ENCODE measurements at regions not wholly inside any gene's neighbourhood (a gene's known extent, or its start where the extent isn't known, plus 50 kb on each side); places are given as distances from the start of the nearest gene placed in this dataset.

DNA sequence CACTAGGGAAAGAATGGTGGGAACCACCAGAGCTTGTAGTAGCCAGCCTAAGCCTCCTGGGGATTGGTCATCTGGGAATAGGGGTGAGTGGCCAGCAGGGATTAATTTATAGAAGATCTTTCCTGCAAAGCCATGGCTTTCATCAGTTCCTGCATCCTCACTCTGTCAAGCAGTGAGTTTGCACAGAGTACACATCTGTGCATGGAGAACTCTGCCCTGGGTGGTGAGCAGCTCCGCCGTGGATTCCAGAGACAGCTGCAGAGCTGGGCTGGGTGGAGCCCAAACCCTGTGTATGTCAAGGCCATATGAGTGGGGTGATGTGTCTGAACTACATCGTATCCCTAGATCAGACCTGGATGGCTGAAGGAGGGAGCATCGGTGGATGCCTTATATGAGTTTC lies 182.2 kb downstream of the GLI2 start:
- DNase-seq (ENCODE audit: low read depth): no peak

GRCh38 chr2:120919216-120919615 lies 183.5 kb downstream of the GLI2 start:
- no peak for DNase-seq (ENCODE audit: low read depth)

DNA sequence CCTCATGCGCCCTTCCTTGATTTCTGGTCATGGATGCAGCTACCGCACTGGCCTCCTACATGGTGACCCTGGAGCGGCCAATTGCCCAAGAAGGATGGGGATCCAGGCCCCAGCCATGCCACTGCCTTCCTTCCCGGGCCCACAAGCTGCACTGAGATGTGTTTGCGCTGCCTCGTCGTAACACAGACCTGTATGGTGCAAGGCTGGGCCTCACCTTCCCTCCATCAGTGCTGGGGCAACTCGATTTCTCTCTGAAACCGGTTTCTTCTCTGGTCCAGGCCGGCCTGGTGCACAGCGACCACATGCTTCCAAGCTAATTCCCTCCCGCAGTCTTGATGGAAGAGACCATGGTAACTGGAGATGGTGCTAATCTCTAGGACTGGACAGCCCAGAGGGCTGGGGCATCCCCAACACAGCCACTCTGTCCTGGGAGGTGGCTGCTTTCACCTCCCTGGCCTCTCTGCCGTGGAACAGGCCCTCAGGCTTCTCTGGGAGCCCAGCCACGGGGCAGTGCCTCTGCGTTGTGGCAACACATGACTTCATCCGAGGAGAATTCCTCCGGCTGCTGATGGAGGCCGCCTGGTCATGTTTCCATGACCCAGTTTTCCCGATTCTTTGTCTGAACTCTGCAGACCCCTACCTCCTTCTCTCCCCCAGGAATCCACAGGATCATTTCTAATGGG lies 184.2 kb downstream of the GLI2 start:
- peak; percentile 51 for DNase-seq (ENCODE audit: low read depth)

DNA sequence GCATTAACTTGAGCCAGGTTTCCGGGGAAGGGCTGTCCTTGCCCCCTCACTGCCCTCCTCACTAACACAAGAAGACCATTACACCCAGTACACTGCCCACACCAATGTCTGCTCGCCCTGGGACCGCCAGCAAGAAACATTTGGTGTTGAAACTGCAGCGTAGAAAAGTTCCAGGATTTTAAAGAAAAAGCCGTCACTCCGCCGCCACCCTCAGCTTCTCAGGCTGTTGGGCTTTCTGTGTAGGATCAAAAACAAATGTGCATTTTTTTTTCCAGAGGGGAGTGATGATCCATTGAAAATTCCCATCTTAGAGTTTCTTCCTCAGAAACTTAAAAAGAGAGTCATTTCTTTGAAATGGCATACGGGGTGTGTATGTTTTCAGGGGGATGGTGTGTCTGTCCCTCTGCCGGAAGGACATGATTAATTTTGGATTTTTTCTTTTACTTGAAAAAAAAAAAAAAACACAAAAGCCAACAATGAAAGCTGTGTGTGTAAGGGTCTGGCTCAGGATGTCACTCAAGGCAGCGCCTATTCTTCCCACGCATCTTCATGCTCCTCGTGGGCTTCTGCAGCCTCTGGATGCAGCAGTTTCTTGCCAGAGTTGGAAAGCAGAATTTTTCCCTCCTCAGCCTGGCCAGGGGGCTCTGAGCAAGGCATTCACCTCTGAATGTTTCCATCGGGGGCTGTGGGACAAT lies 184.9 kb downstream of the GLI2 start:
- DNase-seq (ENCODE audit: low read depth): no peak

DNA sequence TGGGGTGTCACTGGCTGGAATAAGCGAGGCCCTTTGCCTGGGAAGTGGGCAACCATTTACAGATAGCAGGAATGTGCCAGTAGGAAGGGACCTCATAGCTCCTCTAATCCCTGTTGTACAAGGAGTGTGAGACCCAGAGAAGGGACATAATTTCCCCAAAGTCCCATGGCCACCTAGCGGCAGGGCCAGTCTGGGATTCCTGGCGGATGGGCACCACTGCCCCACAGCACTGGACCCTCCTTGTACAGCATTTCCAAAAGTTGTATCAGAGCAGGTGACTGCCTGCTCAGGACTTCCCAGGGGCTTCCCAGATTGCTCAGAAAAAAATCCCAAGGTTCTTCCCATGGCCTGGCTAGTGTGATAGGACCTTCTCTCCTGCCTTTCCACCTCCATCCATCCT lies 185.8 kb downstream of the GLI2 start:
- DNase-seq (ENCODE audit: low read depth): no peak

DNA sequence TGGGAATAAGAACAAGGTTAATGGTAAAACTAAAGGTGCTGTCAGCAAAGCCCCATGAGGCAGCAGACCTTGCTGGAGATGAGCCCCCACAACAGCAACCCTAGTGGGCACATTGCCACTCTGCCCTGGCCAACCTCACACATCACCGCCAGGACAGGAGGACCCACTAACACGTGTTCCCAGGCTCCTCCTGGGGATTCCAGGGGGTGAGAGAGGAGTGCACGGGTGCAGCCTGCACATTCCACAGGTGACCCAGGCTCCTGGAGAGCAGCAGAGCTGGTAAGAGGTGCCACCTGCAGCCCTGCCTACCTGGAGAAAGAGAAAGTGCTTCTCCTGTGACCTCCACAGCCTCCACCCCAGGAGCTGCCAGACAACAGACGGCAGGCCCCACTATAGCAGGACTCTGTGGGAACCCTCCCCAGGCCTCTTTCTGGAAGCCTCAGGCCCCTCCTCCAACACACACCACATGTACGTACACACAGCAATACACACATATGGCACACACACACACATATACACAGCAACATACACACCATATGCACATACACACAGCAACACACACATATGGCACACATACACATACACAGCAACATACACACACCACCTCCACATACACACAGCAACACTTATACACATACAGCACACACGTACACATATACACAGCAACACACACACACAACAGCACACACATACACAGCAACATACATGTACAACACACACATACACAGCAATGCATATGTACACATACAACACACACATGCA lies 187.1 kb downstream of the GLI2 start:
- DNase-seq (ENCODE audit: low read depth): no peak

GRCh38 chr2:120923426-120923825 lies 187.8 kb downstream of the GLI2 start:
- no peak for DNase-seq (ENCODE audit: low read depth)

- no peak for DNase-seq (ENCODE audit: low read depth)
Observed at GRCh38 chr2:120924924-120925323, 189.3 kb downstream of the GLI2 start.

DNA sequence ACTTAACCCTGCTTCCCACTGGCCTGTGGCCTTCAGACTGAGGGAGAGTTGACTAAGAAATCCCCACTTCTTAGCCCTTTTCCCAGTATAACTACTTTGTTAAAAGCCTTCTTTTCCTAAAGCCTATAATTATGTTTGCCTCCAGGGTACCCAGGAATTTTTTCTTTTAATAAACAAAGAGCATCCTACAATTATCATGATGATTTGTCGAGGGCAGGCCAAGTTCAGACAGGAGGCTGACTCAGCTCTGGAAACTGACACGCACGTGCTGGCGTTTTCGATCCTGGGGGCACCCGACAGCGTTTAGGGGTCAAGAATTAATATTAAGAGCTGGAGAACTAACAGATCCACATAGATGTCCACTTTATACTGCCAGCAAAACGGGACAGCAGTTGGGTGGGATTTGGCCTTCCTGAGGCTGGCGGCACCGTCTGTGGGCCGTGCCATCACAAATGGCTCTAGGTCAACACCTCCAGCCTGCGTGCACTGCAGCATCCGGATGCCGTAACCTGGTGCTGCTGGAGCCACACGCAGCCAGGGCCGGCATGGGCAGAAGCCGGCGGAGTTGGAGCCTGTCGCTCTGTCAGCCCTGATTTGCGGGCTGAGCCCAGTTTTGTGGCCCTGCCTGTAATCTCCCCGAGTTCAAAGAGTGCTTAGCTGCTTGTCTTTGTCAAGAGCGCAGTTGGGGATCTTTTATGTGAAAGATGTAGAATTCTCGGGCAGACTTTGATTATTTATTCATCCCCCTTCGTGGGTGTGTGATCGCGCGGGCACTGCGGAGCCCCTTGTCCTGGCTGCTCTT lies 191.0 kb downstream of the GLI2 start:
- no peak for DNase-seq (ENCODE audit: low read depth)

GRCh38 chr2:120927265-120927628 lies 191.6 kb downstream of the GLI2 start:
- no peak for DNase-seq (ENCODE audit: low read depth)

DNA sequence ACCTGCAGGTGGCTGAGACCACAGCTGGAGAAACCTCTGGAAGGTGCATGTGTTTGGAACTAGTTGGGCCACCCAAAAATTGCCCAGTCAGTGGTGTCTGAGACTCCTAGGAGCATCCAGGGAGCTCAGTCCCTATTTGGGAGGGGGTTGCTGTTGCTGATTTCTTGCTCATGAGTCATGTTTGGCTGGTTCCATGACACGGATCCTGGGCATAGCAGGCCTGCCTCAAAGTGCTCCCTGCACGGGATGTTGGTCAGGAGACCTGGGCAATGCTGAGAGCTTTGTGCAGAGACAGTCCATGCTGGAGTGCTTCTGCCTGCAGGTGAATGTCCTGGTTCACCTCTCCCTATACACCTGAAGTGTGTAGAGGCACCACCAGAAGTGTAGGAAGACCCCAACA lies 194.2 kb downstream of the GLI2 start:
- no peak for DNase-seq (ENCODE audit: low read depth)

DNA sequence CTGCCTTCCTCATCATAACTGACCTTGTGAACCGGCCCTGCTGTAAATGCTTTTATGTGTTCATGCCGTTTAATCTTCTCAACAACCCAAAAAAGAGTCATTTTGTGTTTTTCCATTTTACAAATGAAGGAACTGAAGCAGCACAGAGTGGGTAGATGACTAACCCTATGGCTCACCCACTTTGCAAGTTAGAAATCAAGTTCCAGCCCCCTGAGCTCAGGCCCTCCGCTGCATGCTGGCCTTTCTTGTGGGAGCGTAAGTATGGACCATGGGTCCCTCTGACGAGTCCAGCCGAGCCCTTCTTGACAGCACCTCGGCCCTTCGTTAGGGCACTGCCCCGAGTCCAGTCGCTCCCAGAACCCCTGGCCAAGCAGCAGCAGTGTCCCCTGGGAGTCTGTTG lies 194.6 kb downstream of the GLI2 start:
- no peak for DNase-seq (ENCODE audit: low read depth)

DNA sequence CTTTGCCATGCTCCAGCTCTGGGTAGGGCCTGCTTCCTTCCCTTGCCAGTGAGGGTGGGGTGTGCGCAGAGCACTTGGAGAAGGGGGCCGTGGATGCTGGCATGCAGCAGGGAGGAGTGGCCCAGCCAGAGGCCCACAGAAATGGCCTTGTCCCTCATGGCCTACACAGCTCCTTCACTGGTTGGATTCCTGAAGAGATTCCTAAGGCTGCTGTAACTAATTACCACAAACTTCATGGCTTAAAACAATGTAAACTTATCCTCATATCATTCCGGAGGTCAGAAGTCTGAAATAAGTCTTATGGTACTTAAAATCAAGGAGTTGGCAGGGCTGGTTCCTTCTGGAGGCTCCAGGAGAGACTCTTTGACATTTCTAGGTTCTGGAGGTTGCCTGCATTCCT lies 195.2 kb downstream of the GLI2 start:
- DNase-seq (ENCODE audit: low read depth): no peak

DNA sequence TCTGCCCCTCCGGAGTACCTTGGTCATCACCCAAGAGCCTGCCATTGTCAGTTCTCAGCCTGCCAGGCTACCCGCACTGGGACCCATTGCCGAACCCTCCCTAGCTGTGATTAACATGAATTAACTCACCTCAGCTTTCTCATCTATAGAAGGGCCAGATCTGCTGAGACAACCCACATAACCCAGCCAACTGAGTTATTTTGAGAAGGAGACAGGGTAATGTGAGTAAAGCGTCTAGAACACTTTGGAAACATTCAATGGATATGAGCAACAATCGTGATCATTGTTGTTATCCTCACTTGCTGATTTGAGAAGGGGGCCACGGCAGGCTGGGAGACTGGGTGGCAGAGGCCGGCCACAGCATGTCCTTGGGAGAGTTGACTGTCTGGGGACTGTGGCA lies 196.8 kb downstream of the GLI2 start:
- DNase-seq (ENCODE audit: low read depth): no peak

DNA sequence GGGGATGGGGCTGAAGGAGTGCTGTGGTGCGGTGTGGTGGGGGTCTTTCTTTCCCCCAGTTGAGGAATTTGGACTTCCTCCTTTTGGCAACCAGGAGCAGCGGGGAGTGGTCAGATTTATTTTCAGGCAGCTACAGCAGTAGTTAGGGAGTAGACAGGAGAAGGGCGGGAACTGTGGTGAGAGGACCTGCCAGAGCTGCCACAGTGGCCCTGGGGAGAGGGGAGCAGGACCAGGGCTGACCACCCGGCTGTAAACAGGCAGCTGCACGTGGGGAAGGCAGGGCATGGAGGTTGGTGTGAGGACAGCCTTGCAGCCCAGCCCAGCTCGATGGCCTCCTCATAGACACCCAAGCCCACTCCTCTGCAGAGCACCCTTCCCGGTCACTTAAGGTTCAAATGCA lies 197.2 kb downstream of the GLI2 start:
- DNase-seq (ENCODE audit: low read depth): no peak

DNA sequence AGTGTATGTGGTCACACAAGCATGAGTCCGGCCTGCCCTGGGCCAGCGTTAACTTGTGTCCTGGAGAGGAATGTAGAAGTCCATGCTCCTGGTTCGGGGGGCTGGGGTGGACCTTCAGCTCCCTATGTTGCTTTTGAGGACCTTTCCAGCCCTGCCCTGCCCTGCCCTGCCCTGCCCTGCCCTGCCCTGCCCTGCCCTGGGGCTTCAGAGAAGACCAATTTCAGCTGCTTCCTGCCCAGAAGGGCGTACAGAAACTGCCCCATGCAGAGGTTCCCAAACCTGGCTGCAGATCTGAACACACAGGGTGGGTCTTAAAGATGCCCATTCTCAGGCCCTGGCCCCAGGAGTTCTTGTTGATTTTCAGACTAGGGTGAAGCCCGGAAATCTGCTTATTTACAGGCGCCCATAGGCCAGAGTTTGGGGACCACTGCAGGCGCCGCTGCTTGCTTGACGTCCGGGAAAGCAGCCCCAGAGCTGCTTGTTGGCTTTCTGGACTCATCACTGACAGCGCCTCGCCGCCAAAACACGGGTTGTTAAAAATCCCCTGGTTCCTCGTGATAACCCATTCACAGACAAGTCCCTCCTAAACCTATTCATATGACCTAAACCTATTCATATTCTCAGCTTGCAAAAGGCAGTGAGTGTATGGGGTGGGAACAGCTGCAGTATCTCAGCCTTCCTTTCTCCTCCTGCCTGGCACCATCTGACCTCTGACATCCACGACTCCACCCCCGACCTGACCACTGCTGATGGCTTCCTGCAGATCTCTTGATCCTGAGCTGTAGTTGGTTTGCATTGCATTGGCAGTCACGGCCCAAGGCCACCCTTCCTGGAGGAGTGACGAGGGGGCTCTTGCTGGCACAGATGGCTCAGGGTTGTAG lies 198.3 kb downstream of the GLI2 start:
- DNase-seq (ENCODE audit: low read depth): no peak

- DNase-seq (ENCODE audit: low read depth): peak; percentile 76
Observed at GRCh38 chr2:120934574-120935338, 199.1 kb downstream of the GLI2 start.

GRCh38 chr2:120935339-120936313 lies 200.0 kb downstream of the GLI2 start:
- no peak for DNase-seq (ENCODE audit: low read depth)

Data from GM04504 (cell line).